ENCODE measurements at regions not wholly inside any gene's neighbourhood (a gene's known extent, or its start where the extent isn't known, plus 50 kb on each side); places are given as distances from the start of the nearest gene placed in this dataset.

DNA sequence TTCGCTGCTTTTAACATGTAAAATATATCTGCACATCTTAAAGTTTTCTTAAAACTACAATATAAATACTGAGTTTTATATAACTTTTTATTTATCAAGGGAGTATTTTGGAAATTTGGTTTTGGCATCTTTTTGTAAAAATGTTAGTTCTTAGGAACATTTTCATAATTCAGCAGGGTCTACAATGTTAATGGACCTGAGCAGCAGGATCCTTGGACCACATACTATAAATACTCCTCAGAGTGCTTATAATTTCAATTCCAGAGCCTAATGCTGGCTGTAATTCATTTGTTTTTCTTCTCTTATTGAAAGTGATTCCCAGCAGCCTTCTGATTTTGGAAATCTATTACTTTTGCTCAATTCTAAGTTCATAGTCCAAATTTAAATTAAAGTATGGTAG, 1216.2 kb downstream of the MAT2B start:
- H3K27me3 ChIP-seq (ENCODE audit: control insufficient read depth, insufficient read depth, low read length) = no peaks in the 10 kb centered on the region
- no peak for DNase-seq (ENCODE audit: low read depth)
- H3K36me3 ChIP-seq (ENCODE audit: control insufficient read depth, insufficient read depth, low read length) = no peaks in the 10 kb centered on the region
- no peak for TF ChIP-seq CTCF (IDR thresholded peaks at IDR 0.05; ENCODE audit: insufficient read depth, low read length, poor library complexity, severe bottlenecking)
- H3K4me3 ChIP-seq (ENCODE audit: low read depth, low read length) = no peak overlapping the region

GRCh38 chr5:164722702-164723101, 1217.3 kb downstream of the MAT2B start:
- DNase-seq (ENCODE audit: low read depth) = no peak
- no peak for TF ChIP-seq CTCF (IDR thresholded peaks at IDR 0.05; ENCODE audit: insufficient read depth, low read length, poor library complexity, severe bottlenecking)
- Histone ChIP-seq H3K27me3 (ENCODE audit: control insufficient read depth, insufficient read depth, low read length) (no peaks in the 10 kb centered on the region), H3K4me3 (ENCODE audit: low read depth, low read length) (no peak overlapping the region), H3K36me3 (ENCODE audit: control insufficient read depth, insufficient read depth, low read length) (no peaks in the 10 kb centered on the region)

GRCh38 chr5:164727012-164727411, 1221.6 kb downstream of the MAT2B start:
- H3K27me3 ChIP-seq (ENCODE audit: control insufficient read depth, insufficient read depth, low read length) = no peaks in the 10 kb centered on the region
- DNase-seq (ENCODE audit: low read depth) = no peak
- no peak for TF ChIP-seq CTCF (IDR thresholded peaks at IDR 0.05; ENCODE audit: insufficient read depth, low read length, poor library complexity, severe bottlenecking)
- H3K4me3 ChIP-seq (ENCODE audit: low read depth, low read length) = no peak overlapping the region
- H3K36me3 ChIP-seq (ENCODE audit: control insufficient read depth, insufficient read depth, low read length) = no peaks in the 10 kb centered on the region

DNA sequence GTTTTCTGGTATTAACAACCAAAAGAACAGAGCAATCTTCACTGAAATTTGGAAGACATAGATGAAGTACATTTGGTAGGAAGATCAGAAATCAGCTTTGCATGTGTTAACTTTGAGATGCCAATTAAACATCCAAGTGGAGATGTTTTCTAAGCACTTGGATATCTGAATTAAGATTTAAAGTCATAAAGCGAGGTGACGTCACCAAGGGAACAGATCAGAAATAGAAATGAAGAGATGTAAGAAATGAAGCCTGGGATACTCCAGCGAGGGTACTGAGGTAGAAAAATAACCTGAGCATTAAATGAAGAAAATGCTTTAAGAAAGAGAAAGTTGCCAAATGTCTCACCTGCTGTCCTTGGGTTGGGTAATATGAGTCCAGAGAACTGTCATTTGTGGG, 1223.3 kb downstream of the MAT2B start:
- H3K36me3 ChIP-seq (ENCODE audit: control insufficient read depth, insufficient read depth, low read length) = no peaks in the 10 kb centered on the region
- TF ChIP-seq CTCF (IDR thresholded peaks at IDR 0.05; ENCODE audit: insufficient read depth, low read length, poor library complexity, severe bottlenecking) = no peak
- no peaks in the 10 kb centered on the region for H3K27me3 ChIP-seq (ENCODE audit: control insufficient read depth, insufficient read depth, low read length)
- no peak for DNase-seq (ENCODE audit: low read depth)
- no peak overlapping the region for H3K4me3 ChIP-seq (ENCODE audit: low read depth, low read length)

DNA sequence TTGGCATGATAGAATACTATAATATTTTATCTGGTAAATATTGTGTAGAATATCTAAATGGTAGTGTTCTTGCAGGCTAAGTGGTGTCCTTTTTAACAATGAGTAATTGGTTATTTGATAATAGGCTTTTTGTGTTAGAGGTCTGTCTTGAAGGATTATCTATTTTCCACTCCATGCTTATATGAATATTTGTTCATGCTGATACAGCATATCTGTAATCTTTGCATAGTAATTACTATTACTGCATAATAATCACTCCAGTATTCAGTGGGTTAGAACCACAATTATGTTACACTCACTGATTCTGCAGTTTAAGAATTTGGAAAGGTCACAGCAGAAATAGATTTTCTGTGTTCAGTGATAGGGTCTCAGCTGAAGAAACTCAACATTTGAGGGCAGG, 1229.9 kb downstream of the MAT2B start:
- H3K36me3 ChIP-seq (ENCODE audit: control insufficient read depth, insufficient read depth, low read length) = no peaks in the 10 kb centered on the region
- TF ChIP-seq CTCF (IDR thresholded peaks at IDR 0.05; ENCODE audit: insufficient read depth, low read length, poor library complexity, severe bottlenecking) = no peak
- H3K4me3 ChIP-seq (ENCODE audit: low read depth, low read length) = no peak overlapping the region
- no peaks in the 10 kb centered on the region for H3K27me3 ChIP-seq (ENCODE audit: control insufficient read depth, insufficient read depth, low read length)
- DNase-seq (ENCODE audit: low read depth) = no peak

GRCh38 chr5:164741376-164741775, 1236.0 kb downstream of the MAT2B start:
- Histone ChIP-seq H3K4me3 (ENCODE audit: low read depth, low read length) (no peak overlapping the region), H3K36me3 (ENCODE audit: control insufficient read depth, insufficient read depth, low read length) (no peaks in the 10 kb centered on the region), H3K27me3 (ENCODE audit: control insufficient read depth, insufficient read depth, low read length) (no peaks in the 10 kb centered on the region)
- TF ChIP-seq CTCF (IDR thresholded peaks at IDR 0.05; ENCODE audit: insufficient read depth, low read length, poor library complexity, severe bottlenecking) = no peak
- no peak for DNase-seq (ENCODE audit: low read depth)

All from kidney epithelial cell (primary cell).